ENCODE measurements at regions not wholly inside any gene's neighbourhood (a gene's known extent, or its start where the extent isn't known, plus 50 kb on each side); places are given as distances from the start of the nearest gene placed in this dataset.

- TF ChIP-seq CTCF (conservative IDR thresholded peaks at IDR 0.05; ENCODE audit: low read depth, low read length): no peak
- H3K4me3 ChIP-seq (ENCODE audit: low read depth, low read length): no peak overlapping the region
- DNase-seq (ENCODE audit: low read depth): no peak
Measured at GRCh38 chr1:5617179-5617520, 375.1 kb downstream of the NPHP4 start.

GRCh38 chr1:5616366-5617178, 375.7 kb downstream of the NPHP4 start:
- no peak overlapping the region for H3K4me3 ChIP-seq (ENCODE audit: low read depth, low read length)
- no peak for DNase-seq (ENCODE audit: low read depth)
- TF ChIP-seq CTCF (conservative IDR thresholded peaks at IDR 0.05; ENCODE audit: low read depth, low read length): no peak

GRCh38 chr1:5615076-5615475, 377.1 kb downstream of the NPHP4 start:
- no peak for DNase-seq (ENCODE audit: low read depth)
- TF ChIP-seq CTCF (conservative IDR thresholded peaks at IDR 0.05; ENCODE audit: low read depth, low read length): no peak
- no peak overlapping the region for H3K4me3 ChIP-seq (ENCODE audit: low read depth, low read length)

GRCh38 chr1:5613900-5614299, 378.3 kb downstream of the NPHP4 start:
- H3K4me3 ChIP-seq (ENCODE audit: low read depth, low read length): no peak overlapping the region
- TF ChIP-seq CTCF (conservative IDR thresholded peaks at IDR 0.05; ENCODE audit: low read depth, low read length): no peak
- DNase-seq (ENCODE audit: low read depth): no peak

- DNase-seq (ENCODE audit: low read depth): no peak
- no peak overlapping the region for H3K4me3 ChIP-seq (ENCODE audit: low read depth, low read length)
- no peak for TF ChIP-seq CTCF (conservative IDR thresholded peaks at IDR 0.05; ENCODE audit: low read depth, low read length)
Measured at GRCh38 chr1:5611851-5612250, 380.4 kb downstream of the NPHP4 start.

- H3K4me3 ChIP-seq (ENCODE audit: low read depth, low read length): no peak overlapping the region
- TF ChIP-seq CTCF (conservative IDR thresholded peaks at IDR 0.05; ENCODE audit: low read depth, low read length): no peak
- DNase-seq (ENCODE audit: low read depth): no peak
Measured at GRCh38 chr1:5611431-5611830, 380.8 kb downstream of the NPHP4 start.

GRCh38 chr1:5610432-5610831, 381.8 kb downstream of the NPHP4 start:
- no peak overlapping the region for H3K4me3 ChIP-seq (ENCODE audit: low read depth, low read length)
- no peak for DNase-seq (ENCODE audit: low read depth)
- no peak for TF ChIP-seq CTCF (conservative IDR thresholded peaks at IDR 0.05; ENCODE audit: low read depth, low read length)
